ENCODE measurements at regions not wholly inside any gene's neighbourhood (a gene's known extent, or its start where the extent isn't known, plus 50 kb on each side); places are given as distances from the start of the nearest gene placed in this dataset.

GRCh38 chr13:97140611-97141010, 81.5 kb upstream of the MBNL2 start:
- TF ChIP-seq, protein P1, sequence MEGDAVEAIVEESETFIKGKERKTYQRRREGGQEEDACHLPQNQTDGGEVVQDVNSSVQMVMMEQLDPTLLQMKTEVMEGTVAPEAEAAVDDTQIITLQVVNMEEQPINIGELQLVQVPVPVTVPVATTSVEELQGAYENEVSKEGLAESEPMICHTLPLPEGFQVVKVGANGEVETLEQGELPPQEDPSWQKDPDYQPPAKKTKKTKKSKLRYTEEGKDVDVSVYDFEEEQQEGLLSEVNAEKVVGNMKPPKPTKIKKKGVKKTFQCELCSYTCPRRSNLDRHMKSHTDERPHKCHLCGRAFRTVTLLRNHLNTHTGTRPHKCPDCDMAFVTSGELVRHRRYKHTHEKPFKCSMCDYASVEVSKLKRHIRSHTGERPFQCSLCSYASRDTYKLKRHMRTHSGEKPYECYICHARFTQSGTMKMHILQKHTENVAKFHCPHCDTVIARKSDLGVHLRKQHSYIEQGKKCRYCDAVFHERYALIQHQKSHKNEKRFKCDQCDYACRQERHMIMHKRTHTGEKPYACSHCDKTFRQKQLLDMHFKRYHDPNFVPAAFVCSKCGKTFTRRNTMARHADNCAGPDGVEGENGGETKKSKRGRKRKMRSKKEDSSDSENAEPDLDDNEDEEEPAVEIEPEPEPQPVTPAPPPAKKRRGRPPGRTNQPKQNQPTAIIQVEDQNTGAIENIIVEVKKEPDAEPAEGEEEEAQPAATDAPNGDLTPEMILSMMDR (IDR thresholded peaks at IDR 0.05 in 8 of 11, conservative IDR thresholded peaks at IDR 0.05 in 3 of 11): no peak
- TF ChIP-seq POLR2A (IDR thresholded peaks at IDR 0.05): no peak
- no peak for TF ChIP-seq POLR2AphosphoS5 (IDR thresholded peaks at IDR 0.05)

Data from spleen (tissue), 7 donors.